ENCODE measurements at regions not wholly inside any gene's neighbourhood (a gene's known extent, or its start where the extent isn't known, plus 50 kb on each side); places are given as distances from the start of the nearest gene placed in this dataset.

DNA sequence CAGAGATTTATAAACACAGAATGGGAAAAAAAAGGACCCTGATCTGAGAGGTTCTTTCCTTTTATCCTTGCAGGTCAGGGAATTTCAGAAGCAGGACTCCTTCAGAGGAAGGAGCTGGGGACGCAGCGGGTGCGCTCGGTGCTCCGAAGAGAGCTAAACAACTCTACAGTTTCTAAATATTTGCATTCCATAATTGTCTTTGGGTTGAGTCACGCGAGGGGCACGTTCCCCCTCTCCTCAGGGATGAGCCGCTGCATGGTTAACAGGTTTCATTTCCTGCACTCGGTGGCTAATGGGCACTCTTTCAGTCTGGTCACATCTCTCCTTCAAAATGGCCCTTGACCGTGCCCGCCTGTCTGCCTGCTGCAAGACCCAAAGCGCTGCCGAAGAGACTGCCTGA lies 165.0 kb upstream of the HMHB1 start:
- H3K4me2 ChIP-seq (ENCODE audit: insufficient read depth, insufficient read length, low read length), result no peak overlapping the region
- no peaks in the 10 kb centered on the region for H3K27me3 Mint-ChIP-seq (ENCODE audit: low read depth)
- H4K8ac ChIP-seq (replicated peaks; ENCODE audit: insufficient read length, low read depth, low read length), result no peak overlapping the region
- H3K18ac ChIP-seq (ENCODE audit: insufficient read length, low read depth, low read length), result no peak overlapping the region
- no peak overlapping the region for H3K9ac ChIP-seq (ENCODE audit: extremely low read depth, insufficient read length, low read length)
- no peaks in the 10 kb centered on the region; the same call in 1 of the 2 replicates for H3K4me1 ChIP-seq (ENCODE audit: insufficient read depth, low read length)
- peaks cover 10 to 12% of the 10 kb centered on the region in 2 experiments for H3K4me1 Mint-ChIP-seq
- H3T11ph ChIP-seq (ENCODE audit: low read length), result no peak overlapping the region
- H2BK20ac ChIP-seq (ENCODE audit: low read depth, low read length, poor library complexity, severe bottlenecking), result no peak overlapping the region
- H2BK12ac ChIP-seq (ENCODE audit: insufficient read length, low read depth, low read length), result no peak overlapping the region
- H2BK5ac ChIP-seq (ENCODE audit: insufficient read length, low read length), result no peak overlapping the region
- H2AFZ ChIP-seq (ENCODE audit: low read length), result no peak overlapping the region
- H4K5ac ChIP-seq (ENCODE audit: insufficient read length, low read depth, low read length), result no peak overlapping the region
- H2BK15ac ChIP-seq (ENCODE audit: low read depth, low read length), result no peak overlapping the region
- no peaks in the 10 kb centered on the region for H3K23me2 ChIP-seq (ENCODE audit: insufficient read length, low read depth, low read length, poor library complexity, severe bottlenecking)
- no peak for DNase-seq
- no peak overlapping the region for H2AK5ac ChIP-seq (ENCODE audit: insufficient read length, low read length)
- H3K9me3 ChIP-seq (ENCODE audit: control insufficient read depth, low read depth, low read length), result no peaks in the 10 kb centered on the region
- H3K36me3 Mint-ChIP-seq (ENCODE audit: insufficient read depth in 1 of 3, low read depth in 3 of 3), result no peaks in the 10 kb centered on the region
- TF ChIP-seq, protein P1, sequence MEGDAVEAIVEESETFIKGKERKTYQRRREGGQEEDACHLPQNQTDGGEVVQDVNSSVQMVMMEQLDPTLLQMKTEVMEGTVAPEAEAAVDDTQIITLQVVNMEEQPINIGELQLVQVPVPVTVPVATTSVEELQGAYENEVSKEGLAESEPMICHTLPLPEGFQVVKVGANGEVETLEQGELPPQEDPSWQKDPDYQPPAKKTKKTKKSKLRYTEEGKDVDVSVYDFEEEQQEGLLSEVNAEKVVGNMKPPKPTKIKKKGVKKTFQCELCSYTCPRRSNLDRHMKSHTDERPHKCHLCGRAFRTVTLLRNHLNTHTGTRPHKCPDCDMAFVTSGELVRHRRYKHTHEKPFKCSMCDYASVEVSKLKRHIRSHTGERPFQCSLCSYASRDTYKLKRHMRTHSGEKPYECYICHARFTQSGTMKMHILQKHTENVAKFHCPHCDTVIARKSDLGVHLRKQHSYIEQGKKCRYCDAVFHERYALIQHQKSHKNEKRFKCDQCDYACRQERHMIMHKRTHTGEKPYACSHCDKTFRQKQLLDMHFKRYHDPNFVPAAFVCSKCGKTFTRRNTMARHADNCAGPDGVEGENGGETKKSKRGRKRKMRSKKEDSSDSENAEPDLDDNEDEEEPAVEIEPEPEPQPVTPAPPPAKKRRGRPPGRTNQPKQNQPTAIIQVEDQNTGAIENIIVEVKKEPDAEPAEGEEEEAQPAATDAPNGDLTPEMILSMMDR (conservative IDR thresholded peaks at IDR 0.05), result no peak
- no peaks in the 10 kb centered on the region for H3K79me2 ChIP-seq (ENCODE audit: insufficient read depth, low read length)
- no peak overlapping the region for H3K27ac Mint-ChIP-seq
- no CpG with 5 or more reads among the region's 14 CpGs for WGBS (ENCODE audit: extremely low coverage, insufficient read length, low lambda C conversion rate)
- H3K27ac ChIP-seq (ENCODE audit: insufficient read length, low read depth, low read length), result no peak overlapping the region
- no peak overlapping the region for H3K56ac ChIP-seq (ENCODE audit: insufficient read length, low read depth, low read length)
- no peaks in the 10 kb centered on the region for H3K27me3 ChIP-seq (ENCODE audit: insufficient read depth, low read length)
- no peaks in the 10 kb centered on the region for H3K79me1 ChIP-seq (ENCODE audit: insufficient read depth, low read depth, low read length, poor library complexity, severe bottlenecking)
- H4K91ac ChIP-seq (ENCODE audit: insufficient read length, low read depth, low read length), result no peak overlapping the region
- no peak overlapping the region for H3K23ac ChIP-seq (ENCODE audit: insufficient read length, low read depth, low read length)
- no peak overlapping the region for H3K4ac ChIP-seq (ENCODE audit: low read depth, low read length)
- no peak overlapping the region for H3K4me3 Mint-ChIP-seq
- H3K14ac ChIP-seq (ENCODE audit: insufficient read depth, low read length), result no peak overlapping the region
- H2BK120ac ChIP-seq (ENCODE audit: low read depth, low read length, poor library complexity, severe bottlenecking), result no peak overlapping the region
- H3K9me3 Mint-ChIP-seq, result no peaks in the 10 kb centered on the region
- H4K20me1 ChIP-seq (ENCODE audit: control insufficient read depth, insufficient read depth, insufficient read length), result no peaks in the 10 kb centered on the region

Data from H9 (cell line).